Ovary (tissue), 7 donors: ENCODE measurements at regions not wholly inside any gene's neighbourhood (a gene's known extent, or its start where the extent isn't known, plus 50 kb on each side); places are given as distances from the start of the nearest gene placed in this dataset.

Experiments used
- DNase-seq, 5 donors: peaks; one replicate each; pipeline ENCODE4 v3.0.0-alpha.2; 2019 to 2020
- H3K27ac ChIP-seq, 2 donors: fragments of 200-600 bp; one replicate each; pipeline versions ENCODE4 v1.5.1 to v1.8.0; 2019 to 2022
- H3K27me3 ChIP-seq: fragments of 200-600 bp; one replicate; pipeline ENCODE4 v1.8.0; 2022
- H3K36me3 ChIP-seq: fragments of 200-600 bp; sonication (generic); one replicate; pipeline ENCODE4 v1.5.1; 2019
- H3K4me1 ChIP-seq: one replicate; pipeline ENCODE4 v1.8.1; 2013; ENCODE audit warnings: mild to moderate bottlenecking, moderate library complexity; ENCODE audit not compliant: insufficient read depth
- H3K4me3 ChIP-seq: fragments of 200-600 bp; sonication (generic); one replicate; pipeline ENCODE4 v1.5.1; 2017
- H3K9me3 ChIP-seq, 2 donors: fragments of 200-600 bp in 1 of 2; sonication (generic) in 1 of 2; one replicate each; pipeline versions ENCODE4 v1.5.1 to v1.8.1; 2013 to 2019; ENCODE audit warnings: mild to moderate bottlenecking in 1 of 2, moderate library complexity in 1 of 2
- CTCF ChIP-seq, 3 donors: fragments of 450-650 bp in 2 of 3; fragments of 200-600 bp in 1 of 3; IDR thresholded peaks; one replicate each; pipeline versions ENCODE4 v1.5.1 to v1.8.0; 2016 to 2022; ENCODE audit warnings: antibody characterized with exemption in 3 of 3, mild to moderate bottlenecking in 1 of 3
- EP300 ChIP-seq: sonication (generic); formaldehyde crosslinking; IDR thresholded peaks from one replicate; pipeline ENCODE4 v1.6.1; 2017; ENCODE audit warnings: antibody characterized with exemption
- POLR2A ChIP-seq: fragments of 450-650 bp; IDR thresholded peaks from one replicate; pipeline ENCODE4 v1.6.1; 2017; ENCODE audit warnings: antibody characterized with exemption, mild to moderate bottlenecking, moderate library complexity
- WGBS, 3 donors: extraction: QIAGEN DNeasy Blood & Tissue Kit in 1 of 3; methylation state at CpG; one replicate each; pipeline versions ENCODE4 v1.1.5 to v1.1.7; 2013 to 2017; 5-methylcytosine and 5-hydroxymethylcytosine counted together
- intact Hi-C, 4 donors: fragments of 100-400 bp; cut with DNase I; formaldehyde crosslinking; loops; one replicate each; pipeline versions ENCODE4 v1.11.0 to v1.15.1; 2022 to 2023
- donor health status: DM: no; HTN: no; CAD: no; lungs with moderate emphysema.
- donor health status: DM: no; HTN: no; CAD: no.
- donor health status: Bipolar disorder and iron deficiency.
- donor health status: DM: no; HTN: no; CAD: no.
- donor health status: DM: yes; HTN: yes; CAD: no.

GRCh38 chr9:121550041-121550440 is 50.4 kb upstream of the GGTA1 start:
- intact Hi-C loops, result loop anchor here in 3 of 4 donors (2.0 to 10.0 kb wide), 6 partner anchors 55 to 457 kb away; no protein-coding TSS in a partner anchor

DNA sequence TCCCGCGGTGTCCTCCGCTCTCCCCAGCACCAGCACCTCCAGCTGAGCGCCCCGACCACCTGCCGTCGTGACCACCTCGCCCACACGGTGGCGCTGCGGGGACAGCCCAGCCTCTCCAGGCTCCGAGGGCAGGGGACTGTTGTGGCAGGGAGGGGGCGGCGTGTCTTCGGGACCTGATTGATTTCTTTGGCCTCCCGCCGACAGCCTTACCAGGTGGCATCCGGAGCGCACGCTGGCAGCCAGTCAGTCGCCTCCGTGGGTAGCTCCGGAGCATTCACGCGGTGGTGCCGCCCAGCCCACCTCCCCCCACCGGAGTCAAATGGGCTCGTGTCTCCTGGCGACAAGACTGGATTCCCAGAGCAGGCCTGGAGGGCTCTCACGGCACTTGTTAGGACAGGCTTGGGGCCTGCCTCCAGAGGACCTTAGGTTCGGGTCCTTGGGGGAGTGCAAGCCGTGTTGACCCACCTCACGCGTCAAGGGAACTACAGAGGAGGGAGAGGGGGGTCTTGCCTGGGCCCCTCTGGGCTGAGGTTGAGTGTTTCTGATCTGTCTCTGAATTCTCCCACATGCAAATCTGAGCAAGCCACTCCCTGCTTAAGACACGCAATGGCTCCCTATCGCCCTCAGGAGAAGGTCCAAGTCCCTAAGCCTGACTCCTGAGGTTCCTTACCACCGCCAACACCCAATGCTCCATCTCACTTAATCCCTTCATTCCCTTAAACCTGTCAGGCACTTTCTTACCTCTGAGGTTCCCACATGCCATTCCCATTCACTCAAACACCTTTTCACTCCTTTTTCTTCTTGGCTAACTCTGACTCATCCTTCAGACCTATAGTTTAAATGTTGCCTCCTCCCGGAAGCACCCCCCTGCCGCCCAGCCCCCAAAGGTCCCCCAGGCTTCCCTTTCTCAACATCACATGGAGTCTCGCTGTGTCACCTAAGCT is 51.2 kb upstream of the GGTA1 start:
- intact Hi-C loops, result loop anchor here in 3 of 4 donors (2.0 to 10.0 kb wide), 6 partner anchors 54 to 456 kb away; no protein-coding TSS in a partner anchor
- Histone ChIP-seq H3K27me3 (no peaks in the 10 kb centered on the region), H3K4me3 (peak overlapping the region; percentile 16), H3K4me1 (no peaks in the 10 kb centered on the region), H3K9me3 (no peaks in the 10 kb centered on the region), H3K27ac (no peak overlapping the region), H3K36me3 (no peaks in the 10 kb centered on the region)
- 17 to 20% (median 19%) methylated on average over 35 to 40 of the region's 40 CpGs for WGBS, 3 donors
- peak; percentile 78 to 89 (median 85) for DNase-seq
- TF ChIP-seq POLR2A, result no peak
- TF ChIP-seq CTCF (IDR thresholded peaks at IDR 0.05), result peak; percentile 85 to 95 (median 94)

More at GRCh38 chr9:121550041-121550440, 50.4 kb upstream of the GGTA1 start:
- no peak overlapping the region for H3K27ac ChIP-seq
- H3K4me3 ChIP-seq, result no peak overlapping the region
- WGBS, 3 donors, result 84 to 88% (median 84%) methylated on average over 6 of the region's 6 CpGs
- H3K36me3 ChIP-seq, result no peaks in the 10 kb centered on the region
- TF ChIP-seq EP300 (no peak), CTCF (IDR thresholded peaks at IDR 0.05) (no peak), POLR2A (no peak)
- H3K27me3 ChIP-seq, result no peaks in the 10 kb centered on the region
- H3K9me3 ChIP-seq, result no peaks in the 10 kb centered on the region
- DNase-seq, result no peak
- H3K4me1 ChIP-seq, result no peaks in the 10 kb centered on the region

- H3K4me1 ChIP-seq, result no peaks in the 10 kb centered on the region
- no peak for TF ChIP-seq CTCF (IDR thresholded peaks at IDR 0.05)
- no peak for TF ChIP-seq EP300
- no peak for TF ChIP-seq POLR2A
Observed at GRCh38 chr9:121551985-121552753, 52.5 kb upstream of the GGTA1 start.

DNA sequence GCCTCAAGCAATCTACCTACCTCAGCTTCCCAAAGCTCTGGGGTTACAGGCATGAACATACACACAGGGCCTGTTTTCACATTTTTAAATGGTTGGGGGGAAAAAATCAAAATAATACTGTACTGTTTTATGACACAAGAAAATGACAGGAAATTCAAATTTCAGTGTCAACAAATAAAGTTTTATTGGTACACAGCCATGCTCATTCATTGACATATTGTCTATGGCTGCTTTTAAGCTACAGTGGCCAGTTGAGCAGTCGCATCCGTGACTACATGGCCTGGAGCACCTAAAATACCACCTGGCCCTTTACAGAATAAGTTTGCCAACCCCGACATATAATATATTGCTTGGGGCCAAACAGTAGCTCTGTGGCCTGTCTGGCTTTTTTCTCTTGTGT is 56.4 kb upstream of the GGTA1 start:
- H3K27ac ChIP-seq, result no peak overlapping the region
- peaks cover 14% of the 10 kb centered on the region for H3K4me1 ChIP-seq
- no peaks in the 10 kb centered on the region for H3K36me3 ChIP-seq
- H3K4me3 ChIP-seq, result no peak overlapping the region
- TF ChIP-seq POLR2A (no peak), EP300 (no peak), CTCF (IDR thresholded peaks at IDR 0.05) (no peak)
- H3K9me3 ChIP-seq, result no peaks in the 10 kb centered on the region
- no peak for DNase-seq
- H3K27me3 ChIP-seq, result no peaks in the 10 kb centered on the region
- intact Hi-C loops, result loop anchor here in 3 of 4 donors (5.0 to 10.0 kb wide), 3 partner anchors 41 to 339 kb away; no protein-coding TSS in a partner anchor
- 97 to 99% (median 98%) methylated on average over 3 of the region's 3 CpGs for WGBS, 3 donors

More at GRCh38 chr9:121551985-121552753, 52.5 kb upstream of the GGTA1 start:
- intact Hi-C loops, result loop anchor here in 3 of 4 donors (2.0 to 10.0 kb wide), 6 partner anchors 53 to 455 kb away; no protein-coding TSS in a partner anchor
- no peak for DNase-seq
- 78 to 83% (median 79%) methylated on average over 9 of the region's 9 CpGs for WGBS, 3 donors
- H3K4me3 ChIP-seq, result no peak overlapping the region
- no peaks in the 10 kb centered on the region for H3K36me3 ChIP-seq
- H3K27ac ChIP-seq, result no peak overlapping the region
- no peaks in the 10 kb centered on the region for H3K9me3 ChIP-seq
- no peaks in the 10 kb centered on the region for H3K27me3 ChIP-seq
